ENCODE measurements at regions not wholly inside any gene's neighbourhood (a gene's known extent, or its start where the extent isn't known, plus 50 kb on each side); places are given as distances from the start of the nearest gene placed in this dataset.

DNA sequence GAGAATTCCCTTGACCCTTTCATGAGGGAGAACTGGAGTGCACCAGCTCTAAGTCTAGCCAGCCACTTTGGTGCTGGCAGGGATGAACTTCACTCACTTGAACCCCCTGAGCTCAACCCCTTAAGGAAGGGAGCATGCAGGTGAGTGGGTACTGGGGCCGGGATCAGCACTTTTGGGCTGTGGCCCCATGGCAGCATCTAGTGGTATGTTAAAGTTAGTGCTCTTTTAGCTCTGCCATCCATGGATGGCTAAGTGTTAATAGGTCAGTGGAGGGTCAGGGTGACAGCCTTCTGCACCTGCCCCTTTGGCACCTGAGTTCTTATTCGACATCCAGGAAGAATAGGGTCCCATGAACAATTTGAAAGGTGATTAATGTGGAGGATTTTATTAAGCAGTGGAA, 689.0 kb upstream of the FSHR start:
- peaks cover 2 to 41% (median 10%) of the 10 kb centered on the region in 5 donors for H3K9me3 Mint-ChIP-seq
- H3K4me3 ChIP-seq (ENCODE audit: low read length) = no peak overlapping the region
- no peaks in the 10 kb centered on the region for H3K9me3 ChIP-seq (ENCODE audit: low read length)
- no peaks in the 10 kb centered on the region for H3K4me1 ChIP-seq (ENCODE audit: insufficient read depth, low read length)
- no peaks in the 10 kb centered on the region for H3K4me1 Mint-ChIP-seq
- H3K36me3 Mint-ChIP-seq = no peaks in the 10 kb centered on the region
- no peak for DNase-seq
- H3K27ac Mint-ChIP-seq = no peak overlapping the region
- no peaks in the 10 kb centered on the region for H3K27me3 ChIP-seq (ENCODE audit: insufficient read depth, low read length, poor library complexity, severe bottlenecking)
- H3K36me3 ChIP-seq (ENCODE audit: insufficient read depth, low read length) = no peaks in the 10 kb centered on the region
- ChIA-PET CTCF (no interaction called here), POLR2A (no interaction called here)
- H3K27me3 Mint-ChIP-seq = no peaks in the 10 kb centered on the region
- no peak overlapping the region for H3K27ac ChIP-seq (ENCODE audit: low read depth, low read length)
- H3K4me3 Mint-ChIP-seq = no peak overlapping the region

DNA sequence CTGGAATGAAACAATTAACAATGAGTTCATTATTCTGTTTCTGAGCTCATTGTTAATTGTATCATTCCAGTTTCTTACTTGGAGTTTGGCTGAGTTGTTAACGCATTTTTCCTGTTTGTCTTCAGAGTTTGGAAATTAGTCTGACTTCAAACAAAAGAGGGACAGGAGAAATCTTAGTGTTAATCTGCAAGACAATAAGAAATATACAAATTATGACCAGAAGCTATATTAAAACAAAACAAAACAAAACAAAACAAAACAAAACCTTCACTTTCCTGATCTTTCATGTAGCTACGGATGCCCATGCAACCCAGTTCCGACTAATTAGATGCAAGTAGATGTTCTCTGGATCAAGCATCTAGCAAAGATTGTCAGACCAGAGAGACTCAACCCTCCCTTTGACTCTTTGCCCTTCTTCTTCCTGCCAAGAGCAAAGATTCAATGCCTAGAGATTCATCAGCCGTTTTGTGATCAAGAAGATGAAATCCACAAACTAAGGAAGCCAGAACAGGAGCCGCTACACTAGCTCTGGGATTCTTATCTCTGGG, 686.2 kb upstream of the FSHR start:
- POLR2A ChIA-PET = no interaction called here
- CTCF ChIA-PET = no interaction called here
- Histone ChIP-seq H3K4me1 (ENCODE audit: insufficient read depth, low read length) (no peaks in the 10 kb centered on the region), H3K4me3 (ENCODE audit: low read length) (no peak overlapping the region), H3K9me3 (ENCODE audit: low read length) (no peaks in the 10 kb centered on the region), H3K36me3 (ENCODE audit: insufficient read depth, low read length) (no peaks in the 10 kb centered on the region), H3K27ac (ENCODE audit: low read depth, low read length) (no peak overlapping the region), H3K27me3 (ENCODE audit: insufficient read depth, low read length, poor library complexity, severe bottlenecking) (no peaks in the 10 kb centered on the region)
- DNase-seq = no peak
- H3K27ac Mint-ChIP-seq = no peak overlapping the region
- no peaks in the 10 kb centered on the region for H3K27me3 Mint-ChIP-seq
- H3K9me3 Mint-ChIP-seq = peaks cover 2 to 31% (median 10%) of the 10 kb centered on the region in 5 donors
- H3K4me3 Mint-ChIP-seq = no peak overlapping the region
- no peaks in the 10 kb centered on the region for H3K36me3 Mint-ChIP-seq
- H3K4me1 Mint-ChIP-seq = no peaks in the 10 kb centered on the region

GRCh38 chr2:49839818-49840217, 685.5 kb upstream of the FSHR start:
- POLR2A ChIA-PET = no interaction called here
- CTCF ChIA-PET = no interaction called here
- DNase-seq = no peak
- Histone ChIP-seq H3K9me3 (ENCODE audit: low read length) (no peaks in the 10 kb centered on the region), H3K27ac (ENCODE audit: low read depth, low read length) (no peak overlapping the region), H3K36me3 (ENCODE audit: insufficient read depth, low read length) (no peaks in the 10 kb centered on the region), H3K4me1 (ENCODE audit: insufficient read depth, low read length) (no peaks in the 10 kb centered on the region), H3K4me3 (ENCODE audit: low read length) (no peak overlapping the region), H3K27me3 (ENCODE audit: insufficient read depth, low read length, poor library complexity, severe bottlenecking) (no peaks in the 10 kb centered on the region)
- Mint-ChIP-seq H3K27me3 (no peaks in the 10 kb centered on the region), H3K4me3 (no peak overlapping the region), H3K9me3 (peaks cover 2 to 27% (median 10%) of the 10 kb centered on the region in 5 donors), H3K36me3 (no peaks in the 10 kb centered on the region), H3K27ac (no peak overlapping the region), H3K4me1 (no peaks in the 10 kb centered on the region)

- H3K4me1 Mint-ChIP-seq = no peaks in the 10 kb centered on the region
- Histone ChIP-seq H3K27ac (ENCODE audit: low read depth, low read length) (no peak overlapping the region), H3K36me3 (ENCODE audit: insufficient read depth, low read length) (no peaks in the 10 kb centered on the region), H3K4me3 (ENCODE audit: low read length) (no peak overlapping the region), H3K27me3 (ENCODE audit: insufficient read depth, low read length, poor library complexity, severe bottlenecking) (no peaks in the 10 kb centered on the region), H3K4me1 (ENCODE audit: insufficient read depth, low read length) (no peaks in the 10 kb centered on the region), H3K9me3 (ENCODE audit: low read length) (no peaks in the 10 kb centered on the region)
- DNase-seq = no peak
- peaks cover 0 to 25% (median 6%) of the 10 kb centered on the region in 5 donors for H3K9me3 Mint-ChIP-seq
- H3K36me3 Mint-ChIP-seq = no peaks in the 10 kb centered on the region
- CTCF ChIA-PET = no interaction called here
- no peaks in the 10 kb centered on the region for H3K27me3 Mint-ChIP-seq
- H3K4me3 Mint-ChIP-seq = no peak overlapping the region
- no peak overlapping the region for H3K27ac Mint-ChIP-seq
- POLR2A ChIA-PET = no interaction called here
These were observed 683.4 kb upstream of the FSHR start for GRCh38 chr2:49837561-49838293.

GRCh38 chr2:49836017-49836416, 681.7 kb upstream of the FSHR start:
- DNase-seq = no peak
- Mint-ChIP-seq H3K27ac (no peak overlapping the region), H3K4me3 (no peak overlapping the region), H3K4me1 (no peaks in the 10 kb centered on the region), H3K27me3 (no peaks in the 10 kb centered on the region), H3K9me3 (peaks cover 0 to 20% (median 3%) of the 10 kb centered on the region in 5 donors), H3K36me3 (no peaks in the 10 kb centered on the region)
- no peaks in the 10 kb centered on the region for H3K4me1 ChIP-seq (ENCODE audit: insufficient read depth, low read length)
- no peaks in the 10 kb centered on the region for H3K9me3 ChIP-seq (ENCODE audit: low read length)
- H3K27ac ChIP-seq (ENCODE audit: low read depth, low read length) = no peak overlapping the region
- ChIA-PET POLR2A (no interaction called here), CTCF (no interaction called here)
- no peaks in the 10 kb centered on the region for H3K27me3 ChIP-seq (ENCODE audit: insufficient read depth, low read length, poor library complexity, severe bottlenecking)
- no peak overlapping the region for H3K4me3 ChIP-seq (ENCODE audit: low read length)
- no peaks in the 10 kb centered on the region for H3K36me3 ChIP-seq (ENCODE audit: insufficient read depth, low read length)

- H3K27ac ChIP-seq (ENCODE audit: low read depth, low read length) = no peak overlapping the region
- ChIA-PET CTCF (no interaction called here), POLR2A (no interaction called here)
These were observed 680.1 kb upstream of the FSHR start for GRCh38 chr2:49834433-49834832.

DNA sequence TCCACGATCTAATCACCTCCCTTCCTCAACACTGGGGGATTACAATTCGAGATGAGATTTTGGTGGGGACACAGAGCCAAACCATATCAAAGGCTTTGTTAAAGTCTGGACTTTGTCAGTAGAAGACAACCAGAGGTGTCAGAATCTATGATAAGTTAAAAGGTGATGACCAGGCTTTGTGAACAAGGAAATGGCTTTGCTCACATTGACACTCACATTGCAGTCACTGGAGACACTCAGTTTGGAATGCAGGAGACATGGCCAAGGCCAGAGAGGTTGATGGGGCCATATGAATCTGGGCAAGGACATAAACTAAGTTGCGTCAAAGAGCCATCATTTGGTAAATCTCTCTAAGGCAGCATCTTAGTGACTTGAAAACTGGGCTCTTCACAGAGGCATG, 678.2 kb upstream of the FSHR start:
- H3K27ac Mint-ChIP-seq = no peak overlapping the region
- ChIA-PET CTCF (no interaction called here), POLR2A (no interaction called here)
- no peaks in the 10 kb centered on the region for H3K4me1 ChIP-seq (ENCODE audit: insufficient read depth, low read length)
- no peak overlapping the region for H3K4me3 ChIP-seq (ENCODE audit: low read length)
- no peak overlapping the region for H3K27ac ChIP-seq (ENCODE audit: low read depth, low read length)
- no peaks in the 10 kb centered on the region for H3K36me3 Mint-ChIP-seq
- H3K9me3 ChIP-seq (ENCODE audit: low read length) = no peaks in the 10 kb centered on the region
- no peaks in the 10 kb centered on the region for H3K27me3 Mint-ChIP-seq
- H3K4me1 Mint-ChIP-seq = no peaks in the 10 kb centered on the region
- H3K36me3 ChIP-seq (ENCODE audit: insufficient read depth, low read length) = no peaks in the 10 kb centered on the region
- H3K9me3 Mint-ChIP-seq = peaks cover 0 to 15% (median 6%) of the 10 kb centered on the region in 5 donors
- no peak overlapping the region for H3K4me3 Mint-ChIP-seq
- no peaks in the 10 kb centered on the region for H3K27me3 ChIP-seq (ENCODE audit: insufficient read depth, low read length, poor library complexity, severe bottlenecking)
- DNase-seq = no peak

More at GRCh38 chr2:49834433-49834832, 680.1 kb upstream of the FSHR start:
- Mint-ChIP-seq H3K9me3 (peaks cover 0 to 17% (median 6%) of the 10 kb centered on the region in 5 donors), H3K27me3 (no peaks in the 10 kb centered on the region), H3K36me3 (no peaks in the 10 kb centered on the region), H3K4me1 (no peaks in the 10 kb centered on the region), H3K27ac (no peak overlapping the region), H3K4me3 (no peak overlapping the region)
- no peak overlapping the region for H3K4me3 ChIP-seq (ENCODE audit: low read length)
- DNase-seq = no peak
- H3K4me1 ChIP-seq (ENCODE audit: insufficient read depth, low read length) = no peaks in the 10 kb centered on the region
- H3K36me3 ChIP-seq (ENCODE audit: insufficient read depth, low read length) = no peaks in the 10 kb centered on the region
- no peaks in the 10 kb centered on the region for H3K9me3 ChIP-seq (ENCODE audit: low read length)
- H3K27me3 ChIP-seq (ENCODE audit: insufficient read depth, low read length, poor library complexity, severe bottlenecking) = no peaks in the 10 kb centered on the region

- Histone ChIP-seq H3K36me3 (ENCODE audit: insufficient read depth, low read length) (no peaks in the 10 kb centered on the region), H3K9me3 (ENCODE audit: low read length) (no peaks in the 10 kb centered on the region), H3K4me3 (ENCODE audit: low read length) (no peak overlapping the region), H3K27me3 (ENCODE audit: insufficient read depth, low read length, poor library complexity, severe bottlenecking) (no peaks in the 10 kb centered on the region), H3K27ac (ENCODE audit: low read depth, low read length) (no peak overlapping the region), H3K4me1 (ENCODE audit: insufficient read depth, low read length) (no peaks in the 10 kb centered on the region)
- H3K9me3 Mint-ChIP-seq = peaks cover 2 to 18% (median 7%) of the 10 kb centered on the region in 5 donors
- no peaks in the 10 kb centered on the region for H3K4me1 Mint-ChIP-seq
- H3K27ac Mint-ChIP-seq = no peak overlapping the region
- H3K27me3 Mint-ChIP-seq = no peaks in the 10 kb centered on the region
- ChIA-PET CTCF (no interaction called here), POLR2A (no interaction called here)
- H3K4me3 Mint-ChIP-seq = no peak overlapping the region
- no peaks in the 10 kb centered on the region for H3K36me3 Mint-ChIP-seq
- no peak for DNase-seq
These were observed 677.5 kb upstream of the FSHR start for GRCh38 chr2:49831698-49832367.
